GM23338 (cell line): ENCODE measurements at regions not wholly inside any gene's neighbourhood (a gene's known extent, or its start where the extent isn't known, plus 50 kb on each side); places are given as distances from the start of the nearest gene placed in this dataset.

Source experiments
- CREB1 ChIP-seq: fragments of 250-450 bp; sonication (Bioruptor Pico); IDR thresholded peaks from 2 replicates; pipeline ENCODE4 v1.5.0; 2020; ENCODE audit warnings: low read depth, mild to moderate bottlenecking, moderate library complexity
- CTCF ChIP-seq, 2 experiments: fragments of 200-600 bp in 1 of 2; sonication (generic) in 1 of 2; conservative IDR thresholded peaks; 2 replicates each; pipeline versions ENCODE4 v1.5.1 to v1.6.1; 2016 to 2017; ENCODE audit warnings: antibody characterized with exemption in 2 of 2, low read depth in 2 of 2, mild to moderate bottlenecking in 2 of 2, moderate library complexity in 1 of 2
- ETS1 ChIP-seq: IDR thresholded peaks from 2 replicates; pipeline ENCODE4 v1.6.1; 2016; ENCODE audit warnings: antibody characterized with exemption
- EZH2 ChIP-seq: fragments of 200-600 bp; sonication (generic); IDR thresholded peaks from one replicate; pipeline ENCODE4 v1.8.0; 2017; ENCODE audit warnings: antibody characterized with exemption, mild to moderate bottlenecking, low read depth; ENCODE audit not compliant: unreplicated experiment
- EZH2phosphoT487 ChIP-seq: fragments of 200-600 bp; sonication (generic); IDR thresholded peaks from one replicate; pipeline ENCODE4 v1.8.1; 2018; ENCODE audit warnings: antibody characterized with exemption; ENCODE audit not compliant: unreplicated experiment
- JUNB ChIP-seq: IDR thresholded peaks from one replicate; pipeline ENCODE4 v1.6.1; 2016; ENCODE audit warnings: antibody characterized with exemption; ENCODE audit not compliant: unreplicated experiment
- NANOG ChIP-seq: IDR thresholded peaks from 2 replicates; pipeline ENCODE4 v1.6.1; 2016; ENCODE audit warnings: antibody characterized with exemption, borderline replicate concordance
- POLR2AphosphoS5 ChIP-seq: IDR thresholded peaks from 2 replicates; pipeline ENCODE4 v1.6.1; 2016; ENCODE audit warnings: antibody characterized with exemption, low read depth
- REST ChIP-seq: IDR thresholded peaks from one replicate; pipeline ENCODE4 v1.6.1; 2018; ENCODE audit warnings: antibody characterized with exemption; ENCODE audit not compliant: unreplicated experiment
- STAT1 ChIP-seq: IDR thresholded peaks from one replicate; pipeline ENCODE4 v1.6.1; 2016; ENCODE audit warnings: antibody characterized with exemption; ENCODE audit not compliant: unreplicated experiment
- ZNF114 ChIP-seq: fragments of 250-450 bp; sonication (Bioruptor Pico); IDR thresholded peaks from 2 replicates; pipeline ENCODE4 v1.5.0; 2020; ENCODE audit warnings: mild to moderate bottlenecking, moderate library complexity
- ZNF331 ChIP-seq: fragments of 250-450 bp; sonication (Bioruptor Pico); IDR thresholded peaks from 2 replicates; pipeline ENCODE4 v1.5.0; 2020; ENCODE audit warnings: low read depth, mild to moderate bottlenecking, moderate library complexity
- ZNF462 ChIP-seq: fragments of 250-450 bp; sonication (Bioruptor Pico); IDR thresholded peaks from 2 replicates; pipeline ENCODE4 v1.5.0; 2020; ENCODE audit warnings: mild to moderate bottlenecking, moderate library complexity

GRCh38 chr16:11405331-11406176 is 60.3 kb downstream of the RMI2 start:
- TF ChIP-seq CTCF (conservative IDR thresholded peaks at IDR 0.05; ENCODE audit: low read depth in 2 of 2): peak; percentile 75 to 78
- TF ChIP-seq EZH2: no peak
- TF ChIP-seq POLR2AphosphoS5: no peak
- TF ChIP-seq ZNF114 (CRISPR knock-in tag): no peak
- TF ChIP-seq ETS1: no peak
- TF ChIP-seq REST: no peak
- TF ChIP-seq EZH2phosphoT487: no peak
- no peak for TF ChIP-seq STAT1
- no peak for TF ChIP-seq CREB1 (CRISPR knock-in tag)
- TF ChIP-seq ZNF331 (CRISPR knock-in tag): no peak
- TF ChIP-seq JUNB: no peak
- no peak for TF ChIP-seq NANOG
- TF ChIP-seq ZNF462: no peak
